ENCODE measurements at regions not wholly inside any gene's neighbourhood (a gene's known extent, or its start where the extent isn't known, plus 50 kb on each side); places are given as distances from the start of the nearest gene placed in this dataset.

GRCh38 chr4:107265859-107266258 lies 229.7 kb upstream of the DKK2 start:
- no peak for TF ChIP-seq DPF2 (IDR thresholded peaks at IDR 0.05)
- TF ChIP-seq KDM1A (IDR thresholded peaks at IDR 0.05; ENCODE audit: borderline replicate concordance): no peak
- TF ChIP-seq MLLT1 (IDR thresholded peaks at IDR 0.05): no peak
- H3K4me2 ChIP-seq (ENCODE audit: control insufficient read depth, insufficient read depth): no peak overlapping the region
- ChIA-PET CTCF (interaction anchor here (0.7 to 1.2 kb wide), 2 partner anchors 10 to 61 kb away, joined by 3 read pairs; no protein-coding TSS in a partner anchor), RAD21 (ENCODE audit: unreplicated experiment) (no interaction called here), SMC1A (ENCODE audit: uncharacterized antibody, unreplicated experiment) (no interaction called here), POLR2A (no interaction called here)
- intact Hi-C loops (cut with micrococcal nuclease; ENCODE audit: unreplicated experiment): no loop called here
- ATAC-seq (no peak), DNase-seq (ENCODE audit: low read depth, low spot score) (no peak), FAIRE-seq (no peak)
- no peaks in the 10 kb centered on the region for H3K36me3 ChIP-seq (ENCODE audit: control insufficient read depth in 2 of 2, insufficient read depth in 2 of 2, low read length in 1 of 2)
- H3K27ac ChIP-seq (ENCODE audit: control insufficient read depth, insufficient read depth): no peak overlapping the region
- no peak overlapping the region for H3K9ac ChIP-seq (ENCODE audit: control insufficient read depth, insufficient read depth, low read length)
- no peaks in the 10 kb centered on the region for H3K79me2 ChIP-seq (ENCODE audit: control insufficient read depth, insufficient read depth, low read length)
- no peaks in the 10 kb centered on the region for H4K20me1 ChIP-seq (ENCODE audit: control insufficient read depth, insufficient read depth)
- WGBS (ENCODE audit: insufficient coverage, insufficient replicate concordance, low lambda C conversion rate, missing lambda C conversion rate): 17% methylated on average over 6 of the region's 6 CpGs
- no peaks in the 10 kb centered on the region for H3K9me3 ChIP-seq (replicated peaks; ENCODE audit: control insufficient read depth, insufficient read depth, low read length)
- no TSS peak for BruUV-seq (replicated peaks)
- in situ Hi-C loops (cut with MboI): no loop called here
- no peaks in the 10 kb centered on the region for H3K27me3 ChIP-seq (replicated peaks in 1 of 2; ENCODE audit: control insufficient read depth in 2 of 2, insufficient read depth in 2 of 2, low read length in 1 of 2)
- no peaks in the 10 kb centered on the region for H3K4me1 ChIP-seq (ENCODE audit: control insufficient read depth, insufficient read depth, low read length)
- no peak overlapping the region for H3K4me3 ChIP-seq
- H2AFZ ChIP-seq (ENCODE audit: control insufficient read depth, low read depth, low read length): no peak overlapping the region

GRCh38 chr4:107261241-107261874 lies 225.2 kb upstream of the DKK2 start:
- intact Hi-C loops (cut with micrococcal nuclease; ENCODE audit: unreplicated experiment) (no loop called here), in situ Hi-C loops (cut with MboI) (no loop called here)
- Histone ChIP-seq H4K20me1 (ENCODE audit: control insufficient read depth, insufficient read depth) (no peaks in the 10 kb centered on the region), H3K79me2 (ENCODE audit: control insufficient read depth, insufficient read depth, low read length) (no peaks in the 10 kb centered on the region), H3K4me1 (ENCODE audit: control insufficient read depth, insufficient read depth, low read length) (no peaks in the 10 kb centered on the region), H3K36me3 (ENCODE audit: control insufficient read depth in 2 of 2, insufficient read depth in 2 of 2, low read length in 1 of 2) (no peaks in the 10 kb centered on the region), H2AFZ (ENCODE audit: control insufficient read depth, low read depth, low read length) (no peak overlapping the region), H3K9me3 (replicated peaks; ENCODE audit: control insufficient read depth, insufficient read depth, low read length) (no peaks in the 10 kb centered on the region), H3K4me2 (ENCODE audit: control insufficient read depth, insufficient read depth) (no peak overlapping the region), H3K4me3 (no peak overlapping the region), H3K27ac (ENCODE audit: control insufficient read depth, insufficient read depth) (no peak overlapping the region), H3K9ac (ENCODE audit: control insufficient read depth, insufficient read depth, low read length) (no peak overlapping the region), H3K27me3 (replicated peaks in 1 of 2; ENCODE audit: control insufficient read depth in 2 of 2, insufficient read depth in 2 of 2, low read length in 1 of 2) (no peaks in the 10 kb centered on the region)
- DNase-seq (ENCODE audit: low read depth, low spot score) (no peak), ATAC-seq (no peak), FAIRE-seq (no peak)
- ChIA-PET SMC1A (ENCODE audit: uncharacterized antibody, unreplicated experiment) (no interaction called here), POLR2A (no interaction called here), RAD21 (ENCODE audit: unreplicated experiment) (no interaction called here), CTCF (no interaction called here)
- BruUV-seq (replicated peaks): no TSS peak
- WGBS (ENCODE audit: insufficient coverage, insufficient replicate concordance, low lambda C conversion rate, missing lambda C conversion rate): 16% methylated on average over 3 of the region's 3 CpGs
- no peak for TF ChIP-seq ATF7 (IDR thresholded peaks at IDR 0.05; ENCODE audit: low read depth)
- no peak for TF ChIP-seq ZNF217 (IDR thresholded peaks at IDR 0.05)
- no peak for TF ChIP-seq BCLAF1 (IDR thresholded peaks at IDR 0.05)
- TF ChIP-seq EED (IDR thresholded peaks at IDR 0.05; ENCODE audit: low read depth): no peak
- no peak for TF ChIP-seq ZSCAN29 (IDR thresholded peaks at IDR 0.05)
- TF ChIP-seq REST (IDR thresholded peaks at IDR 0.05; ENCODE audit: low read depth, low read length): no peak
- TF ChIP-seq PML (IDR thresholded peaks at IDR 0.05; ENCODE audit: low read length): no peak
- no peak for TF ChIP-seq SMC3 (IDR thresholded peaks at IDR 0.05; ENCODE audit: borderline replicate concordance, low read length)
